GDM1 (cell line): ENCODE measurements at regions not wholly inside any gene's neighbourhood (a gene's known extent, or its start where the extent isn't known, plus 50 kb on each side); places are given as distances from the start of the nearest gene placed in this dataset.

Source experiments
- DNase-seq: peaks from one replicate; lab custom pipeline; 2025; lab: John Stamatoyannopoulos, UW

DNA sequence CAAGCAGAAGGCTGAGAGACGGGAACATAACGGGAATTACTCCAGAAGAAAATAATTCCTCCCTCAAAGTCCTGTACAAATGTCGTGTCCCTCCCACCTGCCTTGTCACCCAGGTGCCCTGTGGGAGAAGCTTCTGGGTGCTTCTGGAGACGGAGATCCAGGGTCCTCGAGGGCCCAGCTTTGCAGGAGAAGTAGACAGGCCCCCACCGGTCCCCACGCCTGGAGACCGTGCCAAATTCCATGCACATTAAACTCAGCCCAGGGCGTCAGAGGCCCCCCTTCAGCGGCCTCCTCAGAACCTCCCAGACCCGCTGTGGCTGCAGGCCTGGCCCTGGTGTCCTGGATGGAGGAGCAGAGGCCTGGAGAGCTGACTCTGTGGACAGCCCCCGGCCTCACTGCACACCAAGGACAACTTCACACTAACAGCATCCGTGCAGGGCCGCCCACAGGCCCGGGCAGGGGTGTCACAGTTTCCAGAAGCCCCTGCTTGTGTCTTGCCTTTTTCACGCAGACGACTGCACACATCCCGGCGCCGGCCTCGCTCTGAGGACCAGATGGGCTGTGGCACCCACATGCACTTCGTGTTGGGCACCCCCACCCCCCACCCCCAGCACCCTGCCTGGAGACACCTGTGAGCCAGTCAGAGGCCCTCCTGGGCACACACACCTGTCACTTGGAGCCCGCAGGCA is 734.3 kb downstream of the BRD1 start:
- DNase-seq, result no peak

DNA sequence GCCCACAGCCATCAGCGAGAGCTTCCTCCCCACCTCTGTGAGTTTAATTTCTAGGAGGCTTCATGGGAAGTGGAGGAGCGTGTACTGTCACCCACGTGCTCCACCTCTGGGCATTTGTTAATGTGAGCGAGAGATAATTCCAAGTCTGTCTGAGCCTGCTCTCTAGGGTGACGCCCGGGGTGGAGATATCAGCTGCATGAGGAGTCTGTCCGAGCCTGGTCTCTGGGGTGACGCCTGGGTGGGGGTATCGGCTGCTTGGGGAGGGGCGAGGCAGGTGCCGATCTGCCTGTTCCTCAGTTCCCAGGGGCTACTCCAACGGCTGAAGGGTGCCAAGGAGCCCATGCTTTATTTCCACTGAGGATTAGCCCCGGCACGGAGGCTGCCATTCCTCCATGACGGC is 735.0 kb downstream of the BRD1 start:
- DNase-seq, result no peak

DNA sequence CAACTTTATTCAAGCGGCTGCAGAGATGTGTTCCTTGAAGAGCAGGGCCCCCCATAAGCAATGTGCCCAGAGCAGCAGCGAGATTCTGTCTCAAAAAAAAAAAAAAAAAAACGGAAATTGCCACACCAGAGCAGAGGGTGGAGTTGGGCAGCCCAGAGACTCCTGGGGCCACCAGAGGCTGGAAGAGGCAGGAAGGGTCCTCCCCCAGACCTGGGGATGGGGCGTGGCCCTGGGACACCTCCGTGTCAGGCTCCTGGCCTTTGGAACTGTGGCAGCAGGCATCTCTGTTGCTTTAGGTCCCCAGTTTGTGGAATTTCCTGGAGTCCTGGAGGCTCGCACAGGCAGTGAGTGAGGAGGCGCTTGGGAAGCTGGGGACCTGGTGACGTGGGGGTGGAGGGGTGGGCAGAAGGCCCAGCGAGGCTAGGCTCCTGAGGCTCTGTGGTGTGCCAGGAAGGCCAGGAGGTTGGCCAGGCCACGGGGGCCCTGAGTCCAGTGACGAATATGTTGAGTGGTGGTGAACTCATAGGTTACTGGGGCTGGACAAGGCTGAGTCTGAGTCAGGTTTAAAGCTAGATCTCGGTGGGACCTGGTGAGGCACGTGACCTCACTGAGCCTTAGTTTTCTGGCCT is 735.6 kb downstream of the BRD1 start:
- no peak for DNase-seq

GRCh38 chr22:49091451-49091850 is 736.2 kb downstream of the BRD1 start:
- no peak for DNase-seq

- DNase-seq, result no peak
Observed at GRCh38 chr22:49090853-49091135, 736.9 kb downstream of the BRD1 start.

DNA sequence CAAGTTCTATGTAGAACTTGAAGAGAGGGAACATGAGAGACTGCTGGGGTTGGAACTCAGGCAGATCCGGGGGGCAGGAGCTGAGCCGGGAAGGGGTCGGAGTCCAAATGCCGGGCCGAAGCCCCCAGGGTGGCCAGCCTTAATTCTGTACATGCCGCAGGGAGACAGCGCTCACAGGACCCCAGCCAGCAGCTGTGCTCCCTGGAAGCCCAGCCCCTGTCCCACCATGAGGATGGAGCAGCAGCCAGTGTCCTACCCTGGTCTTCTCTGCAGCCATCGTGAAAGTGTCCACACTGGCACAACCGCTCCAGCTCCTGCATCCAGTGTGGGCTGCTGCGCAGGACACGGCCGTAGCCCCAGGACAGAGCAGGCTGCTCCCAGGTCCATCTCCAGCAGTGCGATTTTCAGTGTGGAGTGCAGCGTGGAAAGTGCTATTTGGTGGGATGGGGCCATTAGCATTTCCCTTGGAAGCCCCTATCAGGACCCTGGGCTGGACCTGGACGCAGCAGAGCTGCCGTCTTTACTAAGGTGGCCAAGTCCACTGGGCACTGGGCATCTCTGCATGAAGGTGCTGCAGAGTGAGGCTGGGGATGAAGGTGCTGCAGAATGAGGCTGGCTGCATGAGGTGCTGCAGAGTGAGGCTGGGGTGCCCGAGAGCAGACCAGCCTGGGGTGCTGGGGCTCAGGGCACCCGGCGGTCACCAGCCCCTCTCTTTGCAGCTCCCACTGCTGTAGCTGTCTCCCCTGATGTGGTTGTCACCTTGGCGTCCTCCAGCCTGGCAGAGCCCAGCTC is 737.4 kb downstream of the BRD1 start:
- no peak for DNase-seq

GRCh38 chr22:49088801-49089791 is 738.6 kb downstream of the BRD1 start:
- no peak for DNase-seq

DNA sequence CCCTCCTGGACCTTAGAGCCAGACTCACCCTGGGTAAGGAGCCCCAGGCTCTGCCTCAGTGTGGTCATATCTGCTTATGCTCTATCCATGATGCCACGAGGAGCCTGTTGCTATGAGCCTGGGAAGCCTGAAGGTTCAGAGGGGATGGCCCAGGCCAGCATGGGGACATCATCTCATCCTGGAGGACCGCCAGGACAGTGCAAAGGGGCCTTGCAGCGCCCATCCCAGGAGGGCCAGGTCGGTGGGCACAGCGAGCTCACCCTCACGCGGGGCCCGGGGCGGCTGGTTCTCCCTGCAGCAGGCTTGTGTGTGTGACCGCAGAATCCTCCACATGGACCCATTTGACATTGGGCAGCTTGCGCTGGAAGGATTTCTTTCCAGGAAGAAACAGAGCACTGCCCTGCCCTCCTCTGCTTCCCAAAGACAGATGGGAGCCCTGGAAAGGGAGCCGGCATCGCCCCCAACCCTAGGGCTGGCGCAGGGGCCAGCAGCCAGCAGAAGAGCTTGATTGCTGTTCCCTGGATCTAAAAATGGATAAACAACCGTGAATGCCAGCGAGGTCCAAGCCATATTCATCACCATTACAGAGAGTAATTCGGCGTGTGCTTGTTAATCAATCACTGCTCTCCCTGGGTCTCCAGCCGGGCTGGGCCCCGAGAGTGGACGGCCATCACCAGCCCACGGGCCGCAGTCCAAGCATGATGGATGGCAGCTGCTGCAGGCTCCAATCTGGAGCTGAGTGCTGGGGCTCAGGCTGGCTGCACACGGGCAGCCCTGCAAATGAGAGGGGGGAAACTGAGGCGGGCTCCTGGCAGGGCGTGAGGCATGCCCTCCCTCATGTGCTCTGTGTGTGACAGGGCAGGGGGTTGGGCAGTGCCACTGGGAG is 739.7 kb downstream of the BRD1 start:
- no peak for DNase-seq

DNA sequence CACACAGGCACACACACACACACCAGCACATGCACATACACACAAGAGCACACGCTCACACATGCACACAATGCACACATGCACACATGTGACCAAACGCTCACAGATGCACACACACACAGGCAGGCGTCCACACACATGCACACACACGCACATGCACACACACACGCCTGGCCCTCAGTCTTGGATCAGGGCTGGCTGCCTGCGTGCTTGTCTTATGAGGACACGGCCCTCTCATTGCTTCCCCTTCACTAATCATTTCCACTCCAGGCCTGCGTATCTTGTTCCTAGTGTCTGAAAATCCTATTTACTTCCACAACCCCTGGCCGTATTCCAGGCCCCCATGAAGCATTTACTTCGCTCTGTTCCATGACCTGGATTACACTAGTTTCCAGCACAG is 740.5 kb downstream of the BRD1 start:
- no peak for DNase-seq

DNA sequence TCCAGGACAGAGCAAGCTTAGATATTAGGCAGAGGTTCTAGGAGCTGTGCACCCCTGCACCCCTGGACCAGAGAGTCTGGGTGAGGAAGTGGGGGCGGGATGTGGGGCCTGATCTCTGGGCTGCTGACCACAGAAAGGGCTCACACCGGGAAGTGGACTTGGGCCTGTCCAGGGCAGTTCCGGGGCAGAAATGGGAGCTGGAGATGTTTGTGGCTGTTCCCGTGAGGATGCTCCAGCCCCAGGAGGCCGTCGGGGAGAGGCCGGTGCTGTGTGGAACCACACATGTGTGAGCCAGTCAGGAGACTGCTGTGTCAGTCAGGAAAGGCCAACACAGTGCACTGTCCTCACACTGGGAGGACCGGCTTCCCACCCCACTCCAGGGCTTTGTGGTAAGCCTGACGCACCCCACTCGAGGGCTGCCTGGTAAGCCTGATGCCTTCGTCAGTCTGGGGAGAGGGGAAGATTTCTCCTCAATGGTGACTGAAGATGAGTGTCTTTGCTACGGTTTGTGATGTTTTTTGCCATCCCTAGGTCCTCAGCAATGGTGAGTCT is 741.0 kb downstream of the BRD1 start:
- no peak for DNase-seq

GRCh38 chr22:49086181-49086580 is 741.5 kb downstream of the BRD1 start:
- no peak for DNase-seq

DNA sequence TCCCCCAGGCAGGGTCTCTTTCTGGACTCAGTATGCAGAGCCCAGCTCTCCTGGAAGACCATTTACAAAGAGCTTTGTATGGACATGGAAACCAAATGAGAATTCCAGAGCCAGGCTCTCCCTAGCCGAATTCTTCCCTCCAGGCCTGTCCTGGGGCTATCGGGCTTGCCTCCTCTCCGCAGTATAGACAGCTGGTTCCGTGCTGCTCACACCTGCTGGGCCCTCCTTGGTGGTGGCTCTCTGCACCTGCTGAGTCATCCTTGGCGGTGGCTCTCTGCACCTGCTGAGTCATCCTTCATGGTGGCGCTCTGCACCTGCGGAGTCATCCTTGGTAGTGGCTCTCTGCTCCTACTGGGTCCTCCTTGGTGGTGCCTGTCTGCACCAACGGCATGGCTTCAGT is 743.5 kb downstream of the BRD1 start:
- DNase-seq, result no peak

- DNase-seq, result no peak
Observed at GRCh38 chr22:49083607-49084006, 744.1 kb downstream of the BRD1 start.

DNA sequence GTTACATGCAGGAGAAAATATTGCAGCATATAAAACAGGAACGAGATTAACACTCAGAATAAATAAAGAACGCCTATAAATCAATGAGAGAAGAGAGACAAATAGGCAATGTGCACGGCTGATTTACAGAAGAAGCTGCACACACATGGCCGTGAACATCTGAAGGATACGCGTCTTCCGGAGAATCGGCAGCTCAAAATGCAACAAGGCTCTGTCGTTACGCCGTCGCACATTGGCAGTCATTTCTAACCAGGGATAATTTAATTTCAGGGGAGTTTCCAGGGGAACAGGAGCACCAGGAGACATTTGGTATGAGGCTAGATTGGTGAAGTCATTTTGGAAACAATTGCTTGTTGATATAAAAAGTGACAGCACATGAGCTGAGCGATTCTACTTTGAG is 745.2 kb downstream of the BRD1 start:
- no peak for DNase-seq

GRCh38 chr22:49081926-49082325 is 745.7 kb downstream of the BRD1 start:
- DNase-seq, result no peak

GRCh38 chr22:49081261-49081666 is 746.4 kb downstream of the BRD1 start:
- no peak for DNase-seq

DNA sequence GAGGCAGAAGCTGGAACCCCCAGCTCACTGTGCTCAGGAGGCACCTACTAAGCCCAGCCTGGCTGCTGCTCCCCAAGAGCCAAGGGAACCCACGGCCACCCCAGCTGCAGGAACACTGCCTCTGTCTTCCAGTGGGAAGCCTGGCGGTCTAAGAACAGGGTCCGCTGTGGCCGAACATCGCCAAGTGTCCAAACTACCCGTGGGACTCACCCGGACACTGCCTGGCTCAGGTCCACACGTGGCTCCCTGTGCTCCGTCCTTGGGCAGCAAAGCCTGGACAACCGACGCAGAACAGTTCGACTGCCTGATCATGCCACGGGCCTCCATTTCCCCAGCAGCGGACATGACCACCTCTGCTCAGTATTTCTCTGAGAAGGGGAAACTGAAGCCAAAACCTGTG is 747.0 kb downstream of the BRD1 start:
- no peak for DNase-seq

- no peak for DNase-seq
Observed at GRCh38 chr22:49079743-49080500, 747.8 kb downstream of the BRD1 start.

- no peak for DNase-seq
Observed at GRCh38 chr22:49079027-49079725, 748.5 kb downstream of the BRD1 start.
